ENCODE measurements at regions not wholly inside any gene's neighbourhood (a gene's known extent, or its start where the extent isn't known, plus 50 kb on each side); places are given as distances from the start of the nearest gene placed in this dataset.
"Not testable (repeated sequence)": the region's sequence is repeated elsewhere in the genome, so short reads cannot be mapped to it uniquely, and the experiment has no call there.

GRCh38 chr5:145661737-145662485 lies 173.2 kb downstream of the PRELID2 start:
- Histone ChIP-seq H4K20me1 (no peaks in the 10 kb centered on the region), H3K4me1 (no peaks in the 10 kb centered on the region), H3K27me3 (no peaks in the 10 kb centered on the region), H3K9me3 (replicated peaks in 1 of 11) (peaks cover 0 to 6% (median 0%) of the 10 kb centered on the region in 11 experiments; a peak in 1 of 22 replicates), H3K9ac (no peak overlapping the region), H3K4me3 (no peak overlapping the region), H3K27ac (no peak overlapping the region), H3K4me2 (no peak overlapping the region), H3K36me3 (no peaks in the 10 kb centered on the region)
- TF ChIP-seq Cebpa-rat (IDR thresholded peaks at IDR 0.05) = no peak

- Histone ChIP-seq H3K4me1 (no peaks in the 10 kb centered on the region), H3K36me3 (no peaks in the 10 kb centered on the region), H3K4me2 (no peak overlapping the region), H3K4me3 (no peak overlapping the region), H3K9me3 (replicated peaks in 1 of 11) (peaks cover 3 to 9% (median 4%) of the 10 kb centered on the region in 11 experiments; a peak in 12 of 22 replicates), H4K20me1 (no peaks in the 10 kb centered on the region), H3K27ac (no peak overlapping the region), H3K9ac (no peak overlapping the region), H3K27me3 (no peaks in the 10 kb centered on the region)
- TF ChIP-seq Cebpa-rat (IDR thresholded peaks at IDR 0.05) = no peak
Measured at GRCh38 chr5:145660897-145661640, 174.1 kb downstream of the PRELID2 start.

- no peak for TF ChIP-seq Cebpa-rat (IDR thresholded peaks at IDR 0.05)
Measured at GRCh38 chr5:145658435-145658834, 176.7 kb downstream of the PRELID2 start.

GRCh38 chr5:145652700-145653099 lies 182.4 kb downstream of the PRELID2 start:
- H3K27ac ChIP-seq, H3K36me3 ChIP-seq, H3K4me3 ChIP-seq, H4K20me1 ChIP-seq, H3K9ac ChIP-seq, H3K27me3 ChIP-seq, H3K4me1 ChIP-seq, H3K4me2 ChIP-seq: not testable (repeated sequence)
- peaks cover 9 to 25% (median 16%) of the 10 kb centered on the region in 11 experiments; a peak in 15 of 22 replicates for H3K9me3 ChIP-seq (replicated peaks in 1 of 11)

More at GRCh38 chr5:145658435-145658834, 176.7 kb downstream of the PRELID2 start:
- H3K4me2 ChIP-seq = no peak overlapping the region
- no peaks in the 10 kb centered on the region for H4K20me1 ChIP-seq
- H3K27ac ChIP-seq = no peak overlapping the region
- no peaks in the 10 kb centered on the region for H3K36me3 ChIP-seq
- peaks cover 6 to 11% (median 10%) of the 10 kb centered on the region in 11 experiments; a peak in 13 of 22 replicates for H3K9me3 ChIP-seq (replicated peaks in 1 of 11)
- no peak overlapping the region for H3K9ac ChIP-seq
- no peaks in the 10 kb centered on the region for H3K27me3 ChIP-seq
- no peaks in the 10 kb centered on the region for H3K4me1 ChIP-seq
- H3K4me3 ChIP-seq = no peak overlapping the region

GRCh38 chr5:145647137-145647536 lies 188.0 kb downstream of the PRELID2 start:
- H3K9ac ChIP-seq; H3K9me3 ChIP-seq (replicated peaks in 1 of 11); H4K20me1 ChIP-seq; H3K27ac ChIP-seq; H3K4me1 ChIP-seq; H3K36me3 ChIP-seq; H3K4me2 ChIP-seq; H3K4me3 ChIP-seq; H3K27me3 ChIP-seq: not testable (repeated sequence)

- H3K4me2 ChIP-seq, H4K20me1 ChIP-seq, H3K4me3 ChIP-seq, H3K36me3 ChIP-seq, H3K9ac ChIP-seq, H3K27me3 ChIP-seq, H3K4me1 ChIP-seq, H3K27ac ChIP-seq: not testable (repeated sequence)
- peaks cover 0 to 12% (median 3%) of the 10 kb centered on the region in 11 experiments; a peak in 5 of 22 replicates for H3K9me3 ChIP-seq (replicated peaks in 1 of 11)
Measured at GRCh38 chr5:145643214-145643613, 191.9 kb downstream of the PRELID2 start.

- H3K36me3 ChIP-seq = no peaks in the 10 kb centered on the region
- H3K27ac ChIP-seq = no peak overlapping the region
- no peaks in the 10 kb centered on the region for H3K4me1 ChIP-seq
- no peak overlapping the region for H3K9ac ChIP-seq
- H3K4me2 ChIP-seq = no peak overlapping the region
- no peak for TF ChIP-seq Cebpa-rat (IDR thresholded peaks at IDR 0.05)
- H3K9me3 ChIP-seq (replicated peaks in 1 of 11) = peaks cover 0 to 12% (median 0%) of the 10 kb centered on the region in 11 experiments; a peak in 3 of 22 replicates
- no peaks in the 10 kb centered on the region for H3K27me3 ChIP-seq
- H3K4me3 ChIP-seq = no peak overlapping the region
- H4K20me1 ChIP-seq = no peaks in the 10 kb centered on the region
Measured at GRCh38 chr5:145637396-145637795, 197.7 kb downstream of the PRELID2 start.

- TF ChIP-seq Cebpa-rat (IDR thresholded peaks at IDR 0.05) = no peak
- Histone ChIP-seq H3K9ac (no peak overlapping the region), H3K4me3 (no peak overlapping the region), H3K36me3 (no peaks in the 10 kb centered on the region), H3K4me2 (no peak overlapping the region), H4K20me1 (no peaks in the 10 kb centered on the region), H3K4me1 (no peaks in the 10 kb centered on the region), H3K27ac (no peak overlapping the region), H3K27me3 (no peaks in the 10 kb centered on the region), H3K9me3 (replicated peaks in 1 of 11) (peaks cover 0 to 12% (median 0%) of the 10 kb centered on the region in 11 experiments; a peak in 3 of 22 replicates)
Measured at GRCh38 chr5:145636371-145636770, 198.8 kb downstream of the PRELID2 start.

- Histone ChIP-seq H3K4me1 (no peaks in the 10 kb centered on the region), H3K4me2 (no peak overlapping the region), H3K9me3 (replicated peaks in 1 of 11) (no peaks in the 10 kb centered on the region), H3K27me3 (no peaks in the 10 kb centered on the region), H3K27ac (no peak overlapping the region), H3K4me3 (no peak overlapping the region), H4K20me1 (no peaks in the 10 kb centered on the region), H3K9ac (no peak overlapping the region), H3K36me3 (no peaks in the 10 kb centered on the region)
- no peak for TF ChIP-seq Cebpa-rat (IDR thresholded peaks at IDR 0.05)
Measured at GRCh38 chr5:145633474-145633873, 201.7 kb downstream of the PRELID2 start.

GRCh38 chr5:145632701-145633100 lies 202.4 kb downstream of the PRELID2 start:
- H3K4me2 ChIP-seq = no peak overlapping the region
- no peak overlapping the region for H3K9ac ChIP-seq
- no peak overlapping the region for H3K27ac ChIP-seq
- H3K4me3 ChIP-seq = no peak overlapping the region
- H3K27me3 ChIP-seq = no peaks in the 10 kb centered on the region
- no peak for TF ChIP-seq Cebpa-rat (IDR thresholded peaks at IDR 0.05)
- H4K20me1 ChIP-seq = no peaks in the 10 kb centered on the region
- no peaks in the 10 kb centered on the region for H3K36me3 ChIP-seq
- no peaks in the 10 kb centered on the region for H3K4me1 ChIP-seq
- no peaks in the 10 kb centered on the region for H3K9me3 ChIP-seq (replicated peaks in 1 of 11)

Data from BLaER1 treated with 17β-estradiol and CSF1 and Interleukin-3, amounts not matched to agents 10 nM and 100 nM (cell line).